Suprapubic skin (tissue), 4 donors: ENCODE measurements at regions not wholly inside any gene's neighbourhood (a gene's known extent, or its start where the extent isn't known, plus 50 kb on each side); places are given as distances from the start of the nearest gene placed in this dataset.

Experiments used
- DNase-seq, 2 donors: peaks; one replicate each; pipeline ENCODE4 v3.0.0-alpha.2; 2019; ENCODE audit warnings: low spot score in 2 of 2
- H3K27ac ChIP-seq: fragments of 200-600 bp; sonication (generic); one replicate; pipeline ENCODE4 v1.5.1; 2019
- H3K27me3 ChIP-seq: fragments of 200-600 bp; sonication (generic); one replicate; pipeline ENCODE4 v1.5.1; 2019
- H3K36me3 ChIP-seq: fragments of 200-600 bp; sonication (generic); one replicate; pipeline ENCODE4 v1.5.1; 2019
- H3K4me1 ChIP-seq: fragments of 200-600 bp; sonication (generic); one replicate; pipeline ENCODE4 v1.5.1; 2019
- H3K4me3 ChIP-seq: fragments of 200-600 bp; sonication (generic); one replicate; pipeline ENCODE4 v1.5.1; 2019; ENCODE audit warnings: mild to moderate bottlenecking
- H3K9me3 ChIP-seq: fragments of 200-600 bp; sonication (generic); one replicate; pipeline ENCODE4 v1.5.1; 2019
- EP300 ChIP-seq: sonication (generic); formaldehyde crosslinking; IDR thresholded peaks from one replicate; pipeline ENCODE4 v1.6.1; 2017; ENCODE audit warnings: antibody characterized with exemption
- POLR2A ChIP-seq, 2 donors: fragments of 450-650 bp; IDR thresholded peaks; one replicate each; pipeline ENCODE4 v1.6.1; 2017; ENCODE audit warnings: antibody characterized with exemption in 2 of 2, mild to moderate bottlenecking in 2 of 2, moderate library complexity in 2 of 2
- POLR2AphosphoS5 ChIP-seq, 3 donors: sonication (generic); formaldehyde crosslinking; IDR thresholded peaks; one replicate each; pipeline ENCODE4 v1.6.1; 2017; ENCODE audit warnings: antibody characterized with exemption in 3 of 3
- WGBS: methylation state at CpG from one replicate; pipeline ENCODE4 v1.1.5; 2018; 5-methylcytosine and 5-hydroxymethylcytosine counted together
- TF ChIP-seq, protein P1 (sequence below), 2 donors: fragments of 200-600 bp in 1 of 2; fragments of 450-650 bp in 1 of 2; sonication (generic) in 1 of 2; IDR thresholded peaks; one replicate each; pipeline ENCODE4 v1.5.1; 2016 to 2019; ENCODE audit warnings: antibody characterized with exemption in 2 of 2, mild to moderate bottlenecking in 1 of 2, moderate library complexity in 1 of 2

DNA sequence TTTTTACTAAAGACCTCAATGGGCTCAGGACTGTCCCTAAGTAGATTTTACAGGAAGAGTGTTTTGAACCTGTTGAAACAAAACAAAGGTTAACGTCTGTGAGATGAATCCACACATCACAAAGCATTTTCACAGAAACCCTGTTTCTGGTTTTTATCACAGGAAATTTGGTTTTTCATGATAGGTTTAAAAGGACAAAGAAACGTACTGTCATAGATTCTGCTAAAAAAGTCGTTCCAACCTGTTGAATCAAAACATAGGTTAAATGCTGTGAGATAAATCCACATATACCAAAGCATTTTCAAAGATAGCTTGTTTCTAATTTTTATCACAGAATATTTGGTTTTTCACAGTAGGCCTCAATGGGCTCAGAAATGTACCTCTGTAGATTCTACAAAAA, 1531.0 kb downstream of the UQCRFS1 start:
- Histone ChIP-seq H3K27ac (no peak overlapping the region), H3K36me3 (no peaks in the 10 kb centered on the region), H3K4me1 (no peaks in the 10 kb centered on the region), H3K9me3 (peaks cover 12% of the 10 kb centered on the region), H3K4me3 (no peak overlapping the region), H3K27me3 (no peaks in the 10 kb centered on the region)
- WGBS = 76% methylated on average over 3 of the region's 3 CpGs
- TF ChIP-seq EP300 = no peak
- TF ChIP-seq POLR2A (IDR thresholded peaks at IDR 0.05) = no peak
- no peak for TF ChIP-seq POLR2AphosphoS5 (IDR thresholded peaks at IDR 0.05)
- TF ChIP-seq, protein P1, sequence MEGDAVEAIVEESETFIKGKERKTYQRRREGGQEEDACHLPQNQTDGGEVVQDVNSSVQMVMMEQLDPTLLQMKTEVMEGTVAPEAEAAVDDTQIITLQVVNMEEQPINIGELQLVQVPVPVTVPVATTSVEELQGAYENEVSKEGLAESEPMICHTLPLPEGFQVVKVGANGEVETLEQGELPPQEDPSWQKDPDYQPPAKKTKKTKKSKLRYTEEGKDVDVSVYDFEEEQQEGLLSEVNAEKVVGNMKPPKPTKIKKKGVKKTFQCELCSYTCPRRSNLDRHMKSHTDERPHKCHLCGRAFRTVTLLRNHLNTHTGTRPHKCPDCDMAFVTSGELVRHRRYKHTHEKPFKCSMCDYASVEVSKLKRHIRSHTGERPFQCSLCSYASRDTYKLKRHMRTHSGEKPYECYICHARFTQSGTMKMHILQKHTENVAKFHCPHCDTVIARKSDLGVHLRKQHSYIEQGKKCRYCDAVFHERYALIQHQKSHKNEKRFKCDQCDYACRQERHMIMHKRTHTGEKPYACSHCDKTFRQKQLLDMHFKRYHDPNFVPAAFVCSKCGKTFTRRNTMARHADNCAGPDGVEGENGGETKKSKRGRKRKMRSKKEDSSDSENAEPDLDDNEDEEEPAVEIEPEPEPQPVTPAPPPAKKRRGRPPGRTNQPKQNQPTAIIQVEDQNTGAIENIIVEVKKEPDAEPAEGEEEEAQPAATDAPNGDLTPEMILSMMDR (IDR thresholded peaks at IDR 0.05) = no peak
- no peak for DNase-seq

DNA sequence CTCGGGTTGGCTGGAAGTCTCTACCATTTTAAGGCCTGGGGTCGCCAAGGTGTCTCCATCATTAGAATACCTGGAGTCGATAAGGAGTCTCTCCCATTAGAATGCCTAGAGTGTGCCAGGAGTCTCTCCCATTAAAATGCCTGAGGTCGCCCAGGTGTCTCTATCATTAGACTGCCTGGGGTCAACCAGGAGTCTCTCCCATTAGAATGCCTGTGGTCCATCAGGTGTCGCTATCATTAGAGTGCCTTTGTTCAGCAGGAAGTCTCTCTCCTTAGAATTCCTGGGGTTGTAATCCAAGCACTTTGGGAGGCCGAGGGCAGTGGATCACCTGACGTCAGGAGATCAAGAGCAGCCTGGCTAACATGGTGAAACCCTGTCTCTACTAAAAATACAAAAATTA, 1533.0 kb downstream of the UQCRFS1 start:
- 86% methylated on average over 4 of the region's 7 CpGs for WGBS
- H3K9me3 ChIP-seq = peaks cover 12% of the 10 kb centered on the region

DNA sequence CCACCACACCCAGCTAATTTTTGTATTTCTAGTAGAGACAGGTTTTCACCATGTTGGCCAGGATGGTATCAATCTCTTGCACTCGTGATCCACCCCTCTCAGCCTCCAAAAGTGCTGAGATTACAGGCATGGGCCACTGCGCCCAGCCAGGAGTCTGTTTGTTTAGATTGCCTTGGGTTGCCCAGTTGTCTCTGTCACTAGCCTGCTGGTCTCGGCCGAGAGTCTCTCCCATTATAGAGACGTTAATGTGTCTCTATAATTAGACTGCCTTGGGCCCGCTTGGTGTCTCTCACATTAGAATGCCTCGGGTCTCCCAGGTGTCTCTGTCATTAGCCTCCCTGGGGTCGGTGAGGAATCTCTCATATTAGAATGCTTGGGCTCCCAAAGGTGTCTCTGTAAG, 1533.6 kb downstream of the UQCRFS1 start:
- H3K9me3 ChIP-seq = peaks cover 12% of the 10 kb centered on the region
- peak; percentile 14 to 53 for DNase-seq
- 78% methylated on average over 2 of the region's 8 CpGs for WGBS

More for the DNA sequence above, 1533.0 kb downstream of the UQCRFS1 start:
- Histone ChIP-seq H3K27me3 (no peaks in the 10 kb centered on the region), H3K36me3 (no peaks in the 10 kb centered on the region), H3K4me1 (no peaks in the 10 kb centered on the region), H3K27ac (no peak overlapping the region), H3K4me3 (no peak overlapping the region)
- DNase-seq = no peak
- TF ChIP-seq EP300 (no peak), POLR2AphosphoS5 (IDR thresholded peaks at IDR 0.05) (no peak), POLR2A (IDR thresholded peaks at IDR 0.05) (no peak)
- TF ChIP-seq, protein P1 (IDR thresholded peaks at IDR 0.05) = no peak

DNA sequence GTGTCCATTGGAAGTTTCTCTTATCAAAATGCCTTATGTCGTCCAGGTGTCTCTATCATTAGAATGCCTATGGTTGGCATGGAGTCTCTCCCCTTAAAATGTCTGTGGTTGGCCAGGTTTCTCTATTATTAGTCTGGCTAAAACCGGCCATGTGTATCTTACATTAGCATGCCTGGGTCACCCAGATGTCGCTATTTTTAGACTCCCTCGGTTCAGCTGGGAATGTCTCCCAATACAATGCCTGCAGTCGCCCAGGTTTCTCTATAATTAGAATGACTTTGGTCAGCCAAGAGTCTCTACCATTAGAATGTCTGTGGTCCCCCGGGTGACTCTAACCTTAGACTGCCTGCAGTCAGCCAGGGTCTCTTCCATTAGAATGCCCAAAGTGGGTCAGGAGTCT, 1536.1 kb downstream of the UQCRFS1 start:
- peaks cover 30% of the 10 kb centered on the region for H3K9me3 ChIP-seq
- H3K4me3 ChIP-seq = no peak overlapping the region
- 69% methylated on average over 5 of the region's 6 CpGs for WGBS
- H3K36me3 ChIP-seq = no peaks in the 10 kb centered on the region
- H3K27me3 ChIP-seq = no peaks in the 10 kb centered on the region
- H3K4me1 ChIP-seq = no peaks in the 10 kb centered on the region
- H3K27ac ChIP-seq = no peak overlapping the region
- DNase-seq = peak; percentile 8 to 31
- TF ChIP-seq POLR2AphosphoS5 (IDR thresholded peaks at IDR 0.05) (no peak), POLR2A (IDR thresholded peaks at IDR 0.05) (no peak), EP300 (no peak)
- TF ChIP-seq, protein P1 (IDR thresholded peaks at IDR 0.05) = no peak

More for the DNA sequence above, 1533.6 kb downstream of the UQCRFS1 start:
- H3K36me3 ChIP-seq = no peaks in the 10 kb centered on the region
- H3K27ac ChIP-seq = no peak overlapping the region
- no peaks in the 10 kb centered on the region for H3K4me1 ChIP-seq
- no peak overlapping the region for H3K4me3 ChIP-seq
- no peaks in the 10 kb centered on the region for H3K27me3 ChIP-seq
- no peak for TF ChIP-seq POLR2A (IDR thresholded peaks at IDR 0.05)
- TF ChIP-seq, protein P1 (IDR thresholded peaks at IDR 0.05) = no peak
- TF ChIP-seq EP300 = no peak
- TF ChIP-seq POLR2AphosphoS5 (IDR thresholded peaks at IDR 0.05) = no peak

DNA sequence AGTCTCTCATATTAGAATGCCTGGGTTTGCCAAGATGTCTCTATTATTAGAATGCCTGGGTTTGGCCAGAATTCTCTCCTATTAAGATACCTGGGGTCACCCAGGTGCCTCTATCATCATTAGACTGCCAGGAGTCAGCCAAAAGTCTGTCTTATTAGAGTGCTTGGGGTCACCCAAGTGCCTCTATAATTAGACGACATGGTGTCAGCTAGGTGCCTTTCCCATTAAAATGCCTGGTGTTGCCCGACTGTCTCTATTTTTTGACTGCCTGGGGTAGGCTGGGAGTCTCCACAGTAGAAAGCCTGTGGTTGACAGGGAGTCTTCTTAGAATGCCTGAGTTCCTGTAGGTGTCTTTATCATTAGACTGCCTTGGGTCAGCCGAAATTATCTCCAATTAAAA, 1536.6 kb downstream of the UQCRFS1 start:
- 100% methylated on average over 2 of the region's 3 CpGs for WGBS
- Histone ChIP-seq H3K27ac (no peak overlapping the region), H3K27me3 (no peaks in the 10 kb centered on the region), H3K36me3 (no peaks in the 10 kb centered on the region), H3K4me1 (no peaks in the 10 kb centered on the region), H3K4me3 (no peak overlapping the region), H3K9me3 (peaks cover 30% of the 10 kb centered on the region)
- peak in 1 of 2 donors; percentile 6 for DNase-seq
- TF ChIP-seq POLR2AphosphoS5 (IDR thresholded peaks at IDR 0.05) = no peak
- no peak for TF ChIP-seq POLR2A (IDR thresholded peaks at IDR 0.05)
- no peak for TF ChIP-seq EP300
- TF ChIP-seq, protein P1 (IDR thresholded peaks at IDR 0.05) = no peak
